IPS-NIHi7 (cell line): ENCODE measurements at regions not wholly inside any gene's neighbourhood (a gene's known extent, or its start where the extent isn't known, plus 50 kb on each side); places are given as distances from the start of the nearest gene placed in this dataset.
"Not testable (repeated sequence)": the region's sequence is repeated elsewhere in the genome, so short reads cannot be mapped to it uniquely, and the experiment has no call there.

Experiments used
- DNase-seq: peaks from one replicate; pipeline ENCODE4 v3.0.0; 2012; ENCODE audit warnings: mixed read lengths; ENCODE audit errors: extremely low spot score

DNA sequence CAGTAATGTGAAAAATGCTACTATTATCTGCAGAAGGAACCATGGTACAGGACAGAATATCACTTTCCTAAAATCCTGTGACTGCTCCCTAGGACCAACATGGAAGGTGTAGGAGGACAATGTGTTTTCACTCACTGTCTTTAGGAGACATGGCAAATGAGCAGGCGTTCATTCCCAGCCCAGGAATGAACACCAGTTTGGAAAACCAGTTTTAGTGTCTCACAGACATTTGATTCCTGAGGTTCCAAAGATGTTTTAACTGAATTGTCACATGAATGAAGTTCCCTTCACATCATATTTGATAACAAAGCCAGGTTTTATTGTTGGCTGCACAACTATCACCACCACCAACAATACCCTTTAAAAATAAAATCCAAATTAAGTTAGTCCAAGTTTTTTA is 178.2 kb downstream of the ENC1 start:
- no peak for DNase-seq

DNA sequence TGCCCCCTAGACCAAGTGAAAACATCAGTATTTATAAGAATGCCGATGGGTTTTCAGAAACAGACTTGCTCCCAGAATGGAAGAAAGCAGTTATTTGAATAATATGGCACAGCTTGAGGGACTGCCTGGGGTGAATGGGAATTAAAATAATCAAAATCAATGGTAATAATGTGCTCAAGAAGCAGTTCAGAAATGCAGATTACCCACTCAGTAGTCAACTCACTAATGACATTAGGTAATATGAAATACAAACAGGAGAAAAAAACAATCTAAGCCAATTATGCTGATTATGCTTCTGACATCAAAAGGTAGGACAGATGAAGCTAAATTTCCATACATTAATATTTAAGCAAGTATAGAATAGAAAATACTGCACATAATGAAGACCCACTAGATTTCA is 179.3 kb downstream of the ENC1 start:
- DNase-seq: no peak

DNA sequence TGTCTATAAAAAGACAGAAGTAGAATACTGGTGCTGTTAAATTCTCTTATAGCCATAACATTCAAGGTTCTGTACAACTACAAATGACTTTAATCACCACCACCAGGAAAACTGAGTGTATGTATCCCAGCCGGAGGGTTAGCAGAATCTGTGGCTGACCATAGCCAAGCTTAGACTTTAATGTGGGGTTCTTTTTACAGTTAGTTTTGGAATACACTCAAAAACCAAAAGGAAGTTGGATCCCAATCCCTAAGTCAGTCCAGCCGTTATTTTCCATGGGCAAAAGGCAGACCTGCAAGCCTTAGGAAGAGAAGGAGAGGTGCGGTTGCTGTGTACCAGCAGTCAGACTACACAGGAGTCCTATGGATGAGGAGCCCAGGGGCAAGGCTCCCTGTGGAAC is 179.8 kb downstream of the ENC1 start:
- no peak for DNase-seq

DNA sequence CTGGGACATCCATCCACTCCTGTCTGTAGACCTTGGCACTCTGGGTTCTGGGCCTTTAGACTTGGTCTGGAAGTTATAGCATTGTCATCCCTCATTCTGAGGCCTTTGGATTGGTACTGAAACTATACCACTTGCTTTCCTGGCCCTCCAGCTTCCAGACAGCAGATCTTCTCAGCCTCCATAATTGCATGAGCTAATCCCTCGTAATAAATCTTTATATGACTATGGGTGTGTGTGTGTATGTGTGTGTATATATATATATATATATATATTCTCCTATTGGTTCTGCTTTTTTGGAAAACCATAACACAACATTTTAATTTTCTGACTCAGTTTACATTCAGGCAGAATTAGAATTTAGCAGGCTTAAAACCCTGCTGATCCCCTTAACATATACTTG is 180.5 kb downstream of the ENC1 start:
- no peak for DNase-seq

DNA sequence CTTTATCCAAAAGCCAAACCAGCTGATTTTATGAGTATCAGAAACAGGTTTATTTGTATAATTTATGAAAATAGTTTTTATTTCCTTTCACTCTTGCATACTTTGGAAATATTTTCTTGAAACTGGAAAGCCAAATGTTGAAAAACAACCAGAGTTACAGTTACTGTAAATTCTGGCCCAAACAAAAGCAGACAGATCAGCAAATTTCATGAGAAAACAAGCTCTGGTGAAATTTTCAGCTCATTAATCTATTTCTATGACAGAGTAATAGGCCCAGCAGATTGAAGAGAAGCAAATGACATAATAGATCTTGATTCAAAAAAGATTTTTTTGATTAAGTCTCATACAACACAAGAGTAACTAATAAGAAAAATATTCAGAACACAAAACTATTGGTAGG is 182.7 kb downstream of the ENC1 start:
- no peak for DNase-seq

DNA sequence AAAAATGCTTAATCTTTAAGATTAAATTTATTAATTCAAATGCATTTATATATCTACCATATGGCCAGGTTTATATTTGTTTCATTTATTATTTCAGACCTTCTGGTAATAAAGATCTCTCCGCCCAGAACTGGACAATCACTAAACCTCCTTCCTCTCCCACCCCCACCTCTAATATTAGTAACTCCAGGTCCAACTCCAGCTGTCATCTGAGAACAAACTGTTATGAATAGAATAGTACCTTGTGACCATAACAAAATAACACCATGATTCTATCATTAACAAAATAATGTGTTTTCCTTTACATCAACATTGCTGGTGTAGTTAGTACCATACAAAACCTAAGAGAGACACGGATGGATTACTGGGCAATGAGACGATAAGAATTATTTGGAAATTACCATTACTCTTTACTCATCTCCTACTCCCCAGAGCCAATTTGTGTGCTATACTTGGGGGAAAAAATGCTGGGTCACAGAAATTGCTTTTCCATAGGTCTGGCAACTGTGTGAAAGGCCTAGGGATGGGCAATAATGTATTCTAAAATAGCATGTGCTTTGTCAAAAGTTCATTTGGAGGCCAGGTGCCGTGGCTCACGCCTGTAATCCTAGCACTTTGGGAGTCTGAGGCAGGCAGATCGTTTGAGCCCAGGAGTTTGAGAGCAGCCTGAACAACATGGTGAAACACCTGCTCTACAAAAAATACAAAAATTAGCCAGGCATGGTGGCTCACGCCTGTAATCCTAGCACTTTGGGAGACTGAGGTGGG is 186.1 kb downstream of the ENC1 start:
- DNase-seq: no peak

DNA sequence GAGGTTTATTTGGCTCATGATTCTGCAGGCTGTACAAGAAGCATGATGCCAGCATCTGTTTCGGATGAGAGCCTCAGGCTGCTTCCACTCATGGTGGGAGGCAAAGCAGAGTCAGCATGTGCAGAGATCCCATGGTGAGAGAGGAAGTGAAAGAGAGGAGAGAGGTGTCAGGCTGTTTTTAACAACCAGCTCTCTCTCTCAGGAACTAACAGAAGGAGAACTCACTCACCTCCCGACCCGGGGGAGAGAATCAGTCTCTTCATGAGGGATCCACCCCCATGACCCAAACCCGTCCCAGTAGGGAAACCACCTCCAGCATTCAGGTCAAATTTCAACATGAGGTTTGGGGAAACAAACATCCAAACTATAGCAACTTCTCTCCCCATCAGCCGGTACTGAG is 187.7 kb downstream of the ENC1 start:
- DNase-seq: no peak

DNA sequence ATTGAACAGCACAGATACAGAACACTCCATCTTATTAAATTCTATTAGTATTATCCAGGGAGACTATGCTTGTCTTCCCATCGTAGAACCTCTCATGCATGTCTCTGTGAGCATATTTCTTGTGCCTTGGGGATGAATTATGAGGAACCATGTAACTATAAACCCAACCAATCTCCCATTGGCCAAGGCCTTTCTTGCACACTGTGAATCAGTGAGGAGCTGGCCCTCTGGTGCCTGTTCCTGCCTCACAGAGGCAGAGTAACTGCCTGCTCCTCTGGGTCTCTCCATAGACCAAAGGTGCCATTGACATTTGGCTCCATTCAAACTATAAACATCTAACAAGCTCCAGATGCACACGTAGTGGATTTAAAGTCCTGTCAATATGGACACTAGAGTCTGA is 190.4 kb downstream of the ENC1 start:
- DNase-seq: no peak

DNA sequence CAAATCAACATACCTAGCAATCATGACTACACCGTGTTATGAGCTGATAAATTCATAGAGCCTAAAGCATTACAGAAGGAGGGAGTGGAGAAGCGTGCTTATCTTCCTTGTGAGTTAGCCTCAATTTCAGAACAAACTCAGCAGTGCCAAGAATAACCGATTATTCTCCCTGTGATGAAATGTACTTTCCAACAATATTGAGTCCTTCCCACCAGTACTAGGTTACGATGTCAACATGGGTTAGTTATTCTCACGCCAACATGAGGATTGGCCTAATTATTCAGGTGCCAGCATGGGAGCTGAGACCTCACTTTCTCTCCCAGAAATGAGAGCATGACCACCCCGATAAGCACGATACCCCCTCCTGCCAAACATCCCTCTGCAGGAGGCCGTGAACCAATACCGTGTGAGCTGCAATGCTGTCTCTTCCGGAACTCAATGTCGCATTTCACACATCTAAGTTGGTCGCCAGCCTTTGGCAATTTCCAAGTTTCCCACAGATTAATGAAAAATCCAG is 193.7 kb downstream of the ENC1 start:
- no peak for DNase-seq

DNA sequence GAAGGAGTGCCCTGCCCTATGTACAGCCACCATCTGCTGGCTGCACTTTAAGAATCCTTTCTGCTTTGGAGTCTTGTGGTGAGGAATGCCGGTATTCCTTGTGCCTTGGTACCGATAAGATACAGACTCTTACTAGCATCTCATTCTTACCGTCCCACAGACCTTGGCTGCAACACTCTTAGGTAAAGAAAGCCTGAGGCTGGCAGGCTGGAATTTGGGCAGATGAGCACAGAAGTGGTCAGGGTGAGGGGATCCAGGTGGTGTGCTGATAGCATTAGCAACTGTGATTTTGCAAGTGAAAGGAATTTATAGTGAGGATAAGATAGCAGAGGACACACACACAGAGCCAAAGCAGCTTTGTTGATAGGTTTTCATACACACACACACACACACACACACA is 198.1 kb downstream of the ENC1 start:
- DNase-seq: peak; percentile 26

DNA sequence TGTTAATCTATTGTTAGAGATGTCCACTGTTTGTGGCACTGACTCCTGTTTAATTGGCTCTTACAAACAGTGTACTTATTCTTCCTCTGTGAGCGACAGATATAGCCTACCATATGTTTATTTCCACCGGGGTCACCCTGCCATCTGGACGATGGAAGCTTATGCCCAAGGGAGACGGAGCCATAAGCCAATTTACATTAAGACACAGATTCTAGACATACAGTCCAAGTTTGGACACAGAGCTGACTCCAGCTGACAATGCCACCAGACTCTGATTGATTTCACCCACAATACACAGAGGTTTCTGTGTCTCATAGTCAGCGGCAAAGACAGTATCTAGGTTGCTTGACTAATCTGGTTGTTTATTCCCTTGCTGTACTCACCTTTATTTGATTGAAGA is 198.9 kb downstream of the ENC1 start:
- DNase-seq: no peak

DNA sequence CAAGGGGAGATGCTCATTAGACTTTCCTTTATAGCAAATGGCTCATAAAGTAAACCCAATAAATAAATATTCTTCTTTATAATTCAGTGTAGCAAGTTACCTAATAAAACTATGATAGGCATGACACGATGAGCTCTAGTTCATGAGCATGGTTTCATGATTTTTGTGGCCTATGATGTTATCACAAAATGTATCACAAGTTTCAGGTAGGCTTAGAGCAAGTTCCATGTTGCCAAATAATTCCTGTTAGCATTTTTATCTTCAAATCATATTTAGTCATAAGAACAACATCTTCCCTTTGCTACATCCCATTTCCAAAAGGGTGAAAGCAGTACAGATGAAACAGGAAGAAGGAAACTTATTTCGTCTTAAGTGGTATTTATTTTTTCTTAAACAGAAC is 200.2 kb downstream of the ENC1 start:
- no peak for DNase-seq

DNA sequence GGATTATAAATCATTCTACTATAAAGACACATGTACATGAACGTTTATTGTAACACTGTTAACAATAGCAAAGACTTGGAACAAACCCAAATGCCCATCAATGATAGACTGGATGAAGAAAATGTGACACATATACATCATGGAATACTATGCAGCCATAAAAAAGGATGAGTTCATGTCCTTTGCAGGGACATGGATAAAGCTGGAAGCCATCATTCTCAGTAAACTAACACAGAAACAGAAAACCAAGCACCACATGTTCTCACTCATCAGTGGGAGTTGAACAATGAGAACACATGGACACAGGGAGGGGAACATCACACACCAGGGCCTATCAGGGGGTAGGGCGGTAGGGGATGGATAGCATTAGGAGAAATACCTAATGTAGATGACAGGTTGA is 202.7 kb downstream of the ENC1 start:
- DNase-seq: not testable (repeated sequence)

DNA sequence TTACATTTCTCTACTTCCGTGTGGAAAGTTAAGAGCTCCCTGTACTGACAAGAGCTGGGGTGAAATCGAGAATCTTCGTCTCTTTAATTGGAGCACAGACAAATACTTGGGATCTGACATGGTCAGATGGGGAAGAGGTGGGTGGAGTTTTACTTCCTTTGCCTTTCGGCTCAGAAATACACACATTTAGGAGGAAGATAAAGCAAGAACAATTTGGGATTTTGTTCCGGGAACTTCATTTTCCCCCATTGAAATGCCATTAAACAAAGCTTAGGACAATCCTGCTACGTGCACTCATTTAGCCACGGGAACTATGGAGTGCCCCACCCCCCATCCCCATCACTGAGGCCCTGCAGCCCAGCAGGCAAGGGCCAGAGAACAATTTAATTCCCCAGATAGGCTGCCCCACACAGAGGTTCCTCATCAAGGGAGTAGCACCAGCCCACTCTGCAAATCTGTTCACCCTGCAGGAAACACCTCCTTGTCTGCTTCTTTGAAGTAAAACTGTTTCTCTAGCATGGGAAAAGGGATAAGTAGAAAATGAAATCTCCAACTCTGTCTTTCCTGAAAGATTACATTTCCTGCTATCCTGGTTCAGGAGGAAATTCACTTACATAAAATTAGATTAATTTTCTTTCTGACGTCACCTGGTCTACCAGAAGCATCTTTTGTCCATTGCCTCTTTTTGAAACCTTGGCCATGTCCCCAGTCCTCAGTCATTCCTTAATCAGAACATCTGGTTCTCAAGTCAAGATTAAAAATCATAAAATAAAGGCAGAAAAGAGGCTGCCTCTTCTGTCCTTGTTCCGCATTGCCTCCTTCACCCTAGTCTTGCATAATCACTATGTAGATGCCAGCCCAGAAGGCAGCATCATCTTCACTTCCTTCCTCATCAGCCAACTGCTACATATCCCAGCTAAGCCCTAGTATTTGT is 206.4 kb downstream of the ENC1 start:
- DNase-seq: peak; percentile 46

DNA sequence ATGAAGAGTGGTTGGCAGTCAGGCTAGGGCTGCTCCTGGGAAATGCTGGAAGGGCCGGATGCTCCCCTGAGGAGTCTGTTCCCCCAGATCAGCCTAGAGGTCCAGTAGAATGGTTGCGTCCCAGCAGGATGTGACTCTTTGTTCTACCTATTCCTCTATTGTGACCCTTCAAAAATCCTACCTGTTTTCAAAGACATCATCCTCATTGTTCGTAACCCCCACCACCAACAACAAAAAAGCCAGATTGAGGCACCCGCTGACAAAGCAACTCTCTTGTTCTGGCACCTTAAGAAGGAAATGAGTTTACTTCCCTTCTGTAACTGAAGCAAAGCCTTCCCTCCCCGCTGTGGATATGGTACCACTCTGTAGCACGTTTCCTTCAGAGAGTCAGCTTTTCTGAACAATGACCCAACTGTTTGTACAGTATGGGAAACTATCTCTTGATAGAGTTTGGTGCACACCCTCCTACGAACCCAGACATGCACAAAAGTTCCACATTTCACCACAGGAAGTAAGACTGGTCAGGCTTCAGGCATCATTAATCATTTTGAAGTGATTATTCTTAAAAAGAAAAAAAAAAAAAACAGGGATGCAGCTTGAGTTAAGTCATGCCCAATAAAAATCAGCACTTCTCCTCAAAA is 207.2 kb downstream of the ENC1 start:
- DNase-seq: peak; percentile 40

DNA sequence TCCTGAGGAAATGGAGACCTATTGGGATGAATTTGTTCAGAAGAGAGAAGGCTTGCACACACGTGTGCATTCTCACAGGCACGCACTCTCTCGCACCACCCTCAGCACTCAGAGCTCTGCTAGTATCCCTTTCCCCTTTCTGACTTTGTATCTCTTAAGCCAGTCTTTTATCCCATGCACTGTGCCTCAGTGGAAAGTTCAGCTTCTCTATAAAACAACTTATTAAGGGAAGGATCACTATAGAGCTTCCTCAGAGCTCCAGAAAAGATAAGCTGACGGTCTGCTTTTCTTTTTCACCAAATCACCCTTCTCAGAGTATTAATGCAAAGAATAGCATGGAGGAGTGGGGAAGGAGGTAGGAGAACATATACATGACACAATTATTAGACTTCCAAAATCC is 207.8 kb downstream of the ENC1 start:
- no peak for DNase-seq

DNA sequence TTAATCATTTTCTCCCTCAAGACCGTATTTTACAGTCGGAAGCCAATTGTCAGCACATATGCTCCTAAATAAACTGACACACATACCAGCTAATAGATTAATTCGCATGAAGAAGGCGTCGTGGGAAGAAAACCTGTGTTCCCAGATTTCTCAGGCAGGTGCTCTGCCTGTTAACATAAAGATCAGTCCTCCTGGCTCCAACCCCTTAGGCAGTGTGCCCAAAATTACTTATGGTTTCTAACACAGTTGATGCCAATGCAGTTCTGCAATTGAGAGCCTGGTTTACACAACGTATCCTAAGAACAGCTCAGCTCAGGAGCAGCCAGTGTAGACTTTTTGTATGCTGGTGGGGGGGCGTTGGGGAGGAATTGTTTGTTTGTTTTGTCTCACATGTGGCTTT is 208.3 kb downstream of the ENC1 start:
- no peak for DNase-seq

DNA sequence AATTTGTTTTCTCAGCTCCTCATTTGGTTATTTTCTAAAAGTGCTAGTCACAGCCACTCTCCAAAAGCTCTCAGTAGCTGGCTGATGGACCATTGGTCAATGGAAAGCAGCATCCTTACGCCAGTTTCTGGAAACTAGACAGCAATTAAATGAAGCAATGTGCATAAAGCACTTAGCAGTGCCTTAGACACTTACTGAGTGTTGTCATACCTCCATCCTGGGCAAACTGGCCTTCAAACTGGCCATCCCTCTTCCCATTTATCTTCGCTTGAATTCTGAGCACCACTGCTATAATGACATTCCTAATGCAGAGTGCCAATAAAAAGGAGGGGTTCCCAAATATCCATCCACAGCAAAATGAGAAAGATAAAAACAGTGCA is 209.2 kb downstream of the ENC1 start:
- DNase-seq: no peak

DNA sequence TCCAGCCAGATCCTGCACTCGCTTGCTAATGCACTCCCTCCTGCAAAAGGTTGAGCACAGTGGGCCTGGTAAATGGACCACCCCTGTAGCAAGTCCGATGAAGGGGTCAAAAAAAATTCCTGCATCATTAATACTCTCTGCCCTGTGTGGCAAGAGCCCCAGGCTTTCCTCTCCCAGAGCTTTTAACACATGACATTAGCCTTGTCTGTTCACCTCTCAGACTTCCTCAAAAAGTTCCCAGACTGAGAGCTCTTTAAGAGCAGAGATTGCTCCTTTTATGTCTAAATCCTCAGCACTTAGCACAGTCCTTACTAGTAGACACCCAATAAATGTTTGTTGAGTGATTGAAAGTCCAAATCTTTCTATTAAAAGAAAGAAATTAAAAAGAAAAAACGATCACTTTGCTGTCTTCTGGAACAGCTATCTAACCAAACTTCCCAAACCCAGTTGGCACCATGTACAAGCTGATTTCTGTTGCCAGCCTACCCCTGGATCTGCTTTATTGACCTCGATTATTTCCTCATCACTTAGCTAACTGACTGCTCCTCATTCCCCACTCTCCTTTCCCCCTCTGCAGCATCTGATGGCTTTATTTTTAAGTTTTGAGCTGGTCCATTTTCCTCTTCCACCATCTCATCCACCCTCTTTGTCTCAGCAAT is 209.8 kb downstream of the ENC1 start:
- DNase-seq: no peak

DNA sequence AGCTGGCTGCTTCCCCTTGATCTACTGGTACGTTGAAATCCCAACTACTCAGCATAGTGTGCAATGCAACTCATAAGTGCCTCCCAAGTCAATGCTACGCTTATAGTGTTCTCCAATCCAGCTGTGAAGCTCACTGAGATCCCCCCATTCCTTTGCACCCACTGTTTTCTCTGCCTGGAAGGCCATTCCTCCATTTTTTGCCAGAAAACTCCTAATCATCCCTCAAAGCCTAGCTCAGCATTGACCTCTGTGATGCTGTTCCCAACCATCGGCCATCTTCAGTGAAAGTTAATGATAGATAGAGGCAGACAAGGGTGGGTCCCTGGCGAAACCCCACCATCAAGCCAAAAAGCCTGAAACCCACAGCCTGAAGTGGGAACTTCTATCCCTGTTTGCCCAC is 211.0 kb downstream of the ENC1 start:
- no peak for DNase-seq

DNA sequence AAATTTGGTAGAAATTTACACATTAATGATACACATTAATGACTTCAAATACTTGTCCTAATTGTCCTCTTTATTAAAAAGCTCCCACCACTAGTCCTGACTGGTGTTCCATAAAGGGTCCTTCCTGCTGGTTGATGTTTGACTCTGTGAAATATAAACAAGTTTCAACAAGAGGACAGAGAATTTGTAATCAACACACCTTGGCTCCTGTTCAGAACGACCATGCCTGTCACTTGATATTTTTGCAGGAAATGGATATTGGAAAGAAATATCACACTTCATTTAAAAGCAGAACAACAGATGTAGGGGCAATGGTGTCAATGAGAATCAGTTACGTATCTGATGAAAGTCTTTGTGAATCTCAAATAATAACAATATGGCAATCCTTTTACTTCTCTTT is 211.7 kb downstream of the ENC1 start:
- DNase-seq: no peak

DNA sequence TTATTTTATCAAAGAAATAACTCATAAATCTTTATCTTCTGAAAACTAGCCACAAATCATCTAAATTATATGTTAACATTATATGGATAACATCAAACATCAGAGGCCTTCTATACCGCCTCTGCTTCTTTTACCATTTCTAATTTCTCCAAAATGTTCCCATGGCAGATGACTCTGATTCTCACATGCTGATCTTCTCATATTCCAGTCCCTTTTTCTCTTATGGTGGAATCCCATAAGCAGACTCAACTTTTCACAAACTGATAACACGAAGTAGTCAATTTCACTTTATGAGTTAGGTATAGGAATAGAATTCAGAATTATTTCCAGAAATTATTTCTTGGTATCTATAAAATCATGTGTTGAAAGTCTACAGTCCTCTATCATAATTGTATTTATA is 212.3 kb downstream of the ENC1 start:
- DNase-seq: no peak
